Astrocyte (in vitro differentiated cells and primary cell): ENCODE measurements at regions not wholly inside any gene's neighbourhood (a gene's known extent, or its start where the extent isn't known, plus 50 kb on each side); places are given as distances from the start of the nearest gene placed in this dataset.

Source experiments
- DNase-seq: peaks from one replicate; pipeline ENCODE4 v3.0.0-alpha.2; 2010; ENCODE audit warnings: low read depth
- FAIRE-seq: peaks from 2 replicates; lab custom pipeline; 2011; peaks lifted over from hg19 to GRCh38; lab: Jason Lieb, UNC
- H2AFZ ChIP-seq: 2 replicates; pipeline ENCODE4 v1.6.0; 2012; ENCODE audit warnings: low read depth, low read length, inconsistent platforms
- H3K27ac ChIP-seq: 2 replicates; pipeline ENCODE4 v1.5.1; 2011; ENCODE audit warnings: low read depth, low read length, inconsistent platforms
- H3K27me3 ChIP-seq: 2 replicates; pipeline ENCODE4 v1.6.0; 2011; ENCODE audit warnings: low read length, inconsistent platforms; ENCODE audit not compliant: insufficient read depth
- H3K36me3 ChIP-seq: 2 replicates; pipeline ENCODE4 v1.5.1; 2011; ENCODE audit warnings: low read length, inconsistent platforms; ENCODE audit not compliant: insufficient read depth
- H3K4me1 ChIP-seq: 2 replicates; pipeline ENCODE4 v1.5.1; 2011; ENCODE audit warnings: low read length, inconsistent platforms; ENCODE audit not compliant: insufficient read depth
- H3K4me2 ChIP-seq: 2 replicates; pipeline ENCODE4 v1.6.0; 2012; ENCODE audit warnings: low read length, inconsistent platforms
- H3K4me3 ChIP-seq: 2 replicates; pipeline ENCODE4 v1.5.1; 2011; ENCODE audit warnings: low read depth, mild to moderate bottlenecking, low read length, inconsistent platforms; ENCODE audit not compliant: insufficient read depth
- H3K79me2 ChIP-seq: 2 replicates; pipeline ENCODE4 v1.6.0; 2012; ENCODE audit warnings: mild to moderate bottlenecking, low read length, inconsistent platforms; ENCODE audit not compliant: insufficient read depth
- H3K9ac ChIP-seq: 2 replicates; pipeline ENCODE4 v1.6.0; 2012; ENCODE audit warnings: mild to moderate bottlenecking, low read length, inconsistent platforms
- H3K9me3 ChIP-seq: 2 replicates; pipeline ENCODE4 v1.5.1; 2012; ENCODE audit warnings: low read depth, mild to moderate bottlenecking, low read length, inconsistent platforms; ENCODE audit not compliant: insufficient read depth
- H4K20me1 ChIP-seq: 2 replicates; pipeline ENCODE4 v1.6.0; 2012; ENCODE audit warnings: low read length, inconsistent platforms; ENCODE audit not compliant: insufficient read depth
- H3K27ac Mint-ChIP-seq: one replicate; pipeline ENCODE4 v1.8.0; 2021; ENCODE audit warnings: mild to moderate bottlenecking, mixed read lengths; ENCODE audit not compliant: unreplicated experiment
- H3K27me3 Mint-ChIP-seq: one replicate; pipeline ENCODE4 v1.8.0; 2021; ENCODE audit warnings: low read depth, mixed read lengths; ENCODE audit not compliant: unreplicated experiment
- H3K36me3 Mint-ChIP-seq: one replicate; pipeline ENCODE4 v1.8.0; 2021; ENCODE audit warnings: low read depth, mixed read lengths; ENCODE audit not compliant: unreplicated experiment
- H3K4me1 Mint-ChIP-seq: one replicate; pipeline ENCODE4 v1.8.0; 2021; ENCODE audit warnings: low read depth, mixed read lengths; ENCODE audit not compliant: unreplicated experiment
- H3K4me3 Mint-ChIP-seq: one replicate; pipeline ENCODE4 v1.8.0; 2021; ENCODE audit warnings: mild to moderate bottlenecking, moderate library complexity, mixed read lengths; ENCODE audit not compliant: unreplicated experiment
- H3K9me3 Mint-ChIP-seq: one replicate; pipeline ENCODE4 v1.8.0; 2021; ENCODE audit warnings: mild to moderate bottlenecking, mixed read lengths; ENCODE audit not compliant: unreplicated experiment
- CTCF ChIP-seq: IDR thresholded peaks from 2 replicates; pipeline ENCODE4 v1.5.1; 2011; ENCODE audit warnings: low read depth, mild to moderate bottlenecking, inconsistent platforms, low read length, moderate library complexity; ENCODE audit not compliant: insufficient read depth
- EZH2 ChIP-seq: IDR thresholded peaks from 2 replicates; pipeline ENCODE4 v1.6.1; 2012; ENCODE audit warnings: mild to moderate bottlenecking, low read length, inconsistent platforms; ENCODE audit not compliant: insufficient read depth

DNA sequence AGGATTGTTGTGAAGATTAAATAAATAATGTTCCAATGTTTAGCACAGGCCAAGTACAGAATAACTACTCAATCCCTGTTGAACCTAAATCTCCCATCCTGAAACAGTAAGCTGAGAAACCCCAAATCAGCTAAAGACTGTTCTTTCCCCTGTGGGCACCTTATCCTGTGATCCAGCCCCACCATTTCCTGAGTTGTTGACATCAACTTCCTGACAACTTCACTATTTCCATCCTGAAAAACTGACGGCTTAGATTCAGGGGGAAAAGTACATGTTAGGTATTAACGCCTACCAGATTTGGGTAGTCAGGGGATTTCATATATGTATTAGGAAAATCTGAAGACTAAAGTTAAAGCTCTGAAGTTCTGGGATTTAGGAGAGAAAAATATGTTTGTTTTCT is 51.7 kb upstream of the PALMD start:
- DNase-seq (no peak), FAIRE-seq (no peak)
- H3K36me3 ChIP-seq = no peaks in the 10 kb centered on the region
- no peak for TF ChIP-seq EZH2
- TF ChIP-seq CTCF = no peak
- H3K27ac ChIP-seq = no peak overlapping the region
- no peak overlapping the region for H3K4me3 ChIP-seq
- H3K4me1 Mint-ChIP-seq = peaks cover 19% of the 10 kb centered on the region
- H3K4me1 ChIP-seq = peaks cover 26% of the 10 kb centered on the region
- H3K36me3 Mint-ChIP-seq = no peaks in the 10 kb centered on the region
- H3K9ac ChIP-seq = no peak overlapping the region
- H2AFZ ChIP-seq = peak overlapping the region; percentile 24
- H3K9me3 ChIP-seq = no peaks in the 10 kb centered on the region
- no peak overlapping the region for H3K4me2 ChIP-seq
- no peak overlapping the region for H3K27ac Mint-ChIP-seq
- H3K4me3 Mint-ChIP-seq = no peak overlapping the region
- H3K27me3 ChIP-seq = no peaks in the 10 kb centered on the region
- H3K79me2 ChIP-seq = no peaks in the 10 kb centered on the region
- H3K27me3 Mint-ChIP-seq = no peaks in the 10 kb centered on the region
- H3K9me3 Mint-ChIP-seq = no peaks in the 10 kb centered on the region
- no peaks in the 10 kb centered on the region for H4K20me1 ChIP-seq

DNA sequence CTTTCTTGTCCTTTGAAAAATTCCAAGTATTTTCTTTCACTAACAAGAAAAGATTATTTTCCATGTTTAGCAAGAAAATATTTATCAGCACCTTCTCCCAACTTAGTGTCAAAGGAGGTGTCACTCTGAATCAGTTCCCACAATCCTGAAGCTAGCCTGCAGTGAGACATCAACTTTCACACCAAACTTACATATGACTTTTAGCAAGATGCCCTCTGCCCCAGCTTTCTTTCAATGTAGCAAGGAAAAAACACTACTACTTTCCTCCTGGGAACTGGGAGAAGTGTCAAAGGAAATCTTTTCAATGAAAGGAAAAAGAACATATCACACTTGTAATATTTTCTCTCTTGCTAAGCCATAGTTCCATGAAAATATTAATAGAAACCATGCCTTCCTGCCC is 50.9 kb upstream of the PALMD start:
- Histone ChIP-seq H3K9me3 (no peaks in the 10 kb centered on the region), H3K27me3 (no peaks in the 10 kb centered on the region), H2AFZ (no peak overlapping the region), H3K27ac (no peak overlapping the region), H3K4me1 (peaks cover 27% of the 10 kb centered on the region), H4K20me1 (no peaks in the 10 kb centered on the region), H3K36me3 (no peaks in the 10 kb centered on the region), H3K79me2 (no peaks in the 10 kb centered on the region), H3K9ac (no peak overlapping the region), H3K4me2 (no peak overlapping the region), H3K4me3 (no peak overlapping the region)
- H3K4me3 Mint-ChIP-seq = no peak overlapping the region
- no peak for TF ChIP-seq EZH2
- TF ChIP-seq CTCF = no peak
- DNase-seq = no peak
- H3K36me3 Mint-ChIP-seq = no peaks in the 10 kb centered on the region
- H3K4me1 Mint-ChIP-seq = peaks cover 27% of the 10 kb centered on the region
- no peaks in the 10 kb centered on the region for H3K27me3 Mint-ChIP-seq
- FAIRE-seq = no peak
- H3K9me3 Mint-ChIP-seq = no peaks in the 10 kb centered on the region
- no peak overlapping the region for H3K27ac Mint-ChIP-seq

DNA sequence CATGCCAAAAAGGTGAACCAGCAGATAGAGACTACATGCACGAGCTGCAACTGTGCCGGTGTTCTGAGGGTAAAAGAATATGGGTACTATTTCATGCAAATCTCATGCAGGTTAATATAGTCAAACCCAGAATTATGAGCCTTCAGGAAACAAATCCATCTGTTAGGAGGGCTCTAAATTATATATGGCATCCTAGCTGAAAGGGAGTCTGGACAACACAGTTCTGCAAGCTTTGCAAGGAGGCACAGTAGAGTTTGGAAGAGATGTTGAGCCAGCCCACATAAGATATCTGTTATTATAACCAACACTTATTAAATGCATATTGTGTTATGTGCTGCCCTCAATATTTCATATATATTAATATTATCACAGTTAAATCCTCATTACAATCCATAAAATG is 50.5 kb upstream of the PALMD start:
- Histone ChIP-seq H4K20me1 (no peaks in the 10 kb centered on the region), H3K27ac (no peak overlapping the region), H3K27me3 (no peaks in the 10 kb centered on the region), H3K4me3 (no peak overlapping the region), H3K4me1 (peaks cover 27% of the 10 kb centered on the region), H3K9me3 (no peaks in the 10 kb centered on the region), H3K4me2 (no peak overlapping the region), H3K36me3 (no peaks in the 10 kb centered on the region), H3K9ac (no peak overlapping the region), H2AFZ (no peak overlapping the region), H3K79me2 (no peaks in the 10 kb centered on the region)
- no peaks in the 10 kb centered on the region for H3K36me3 Mint-ChIP-seq
- FAIRE-seq (no peak), DNase-seq (no peak)
- no peak overlapping the region for H3K27ac Mint-ChIP-seq
- H3K4me3 Mint-ChIP-seq = no peak overlapping the region
- no peaks in the 10 kb centered on the region for H3K9me3 Mint-ChIP-seq
- TF ChIP-seq EZH2 (no peak), CTCF (no peak)
- H3K4me1 Mint-ChIP-seq = peaks cover 28% of the 10 kb centered on the region
- no peaks in the 10 kb centered on the region for H3K27me3 Mint-ChIP-seq
